ENCODE measurements at regions not wholly inside any gene's neighbourhood (a gene's known extent, or its start where the extent isn't known, plus 50 kb on each side); places are given as distances from the start of the nearest gene placed in this dataset.

- no peak for DNase-seq
- peaks cover 0 to 5% (median 0%) of the 10 kb centered on the region in 4 donors for H3K27me3 ChIP-seq
- H3K9me3 ChIP-seq: no peaks in the 10 kb centered on the region
- no peaks in the 10 kb centered on the region for H3K36me3 ChIP-seq
- no peak for TF ChIP-seq CTCF (IDR thresholded peaks at IDR 0.05)
- TF ChIP-seq POLR2A (IDR thresholded peaks at IDR 0.05): no peak
- intact Hi-C loops (cut with DNase I): no loop called here
- no peak overlapping the region for H3K27ac ChIP-seq
- no peak overlapping the region for H3K4me3 ChIP-seq
- 70 to 71% methylated on average over 13 of the region's 18 CpGs for WGBS, 2 donors
- H3K4me1 ChIP-seq: peaks cover 0 to 6% (median 0%) of the 10 kb centered on the region in 3 donors
Observed at GRCh38 chr20:57897156-57897874, 187.5 kb upstream of the PMEPA1 start.

- Histone ChIP-seq H3K9me3 (no peaks in the 10 kb centered on the region), H3K4me3 (no peak overlapping the region), H3K27ac (no peak overlapping the region), H3K4me1 (peaks cover 0 to 6% (median 0%) of the 10 kb centered on the region in 3 donors), H3K27me3 (peaks cover 0 to 5% (median 0%) of the 10 kb centered on the region in 4 donors), H3K36me3 (no peaks in the 10 kb centered on the region)
- WGBS, 2 donors: 77 to 92% methylated on average over 5 of the region's 6 CpGs
- intact Hi-C loops (cut with DNase I): no loop called here
- no peak for TF ChIP-seq POLR2A (IDR thresholded peaks at IDR 0.05)
- TF ChIP-seq CTCF (IDR thresholded peaks at IDR 0.05): no peak
- no peak for DNase-seq
Observed at GRCh38 chr20:57896563-57896962, 186.7 kb upstream of the PMEPA1 start.

- no peak for DNase-seq
- Histone ChIP-seq H3K9me3 (no peaks in the 10 kb centered on the region), H3K4me1 (peaks cover 0 to 6% (median 0%) of the 10 kb centered on the region in 3 donors), H3K4me3 (no peak overlapping the region), H3K36me3 (no peaks in the 10 kb centered on the region), H3K27ac (no peak overlapping the region), H3K27me3 (peaks cover 0 to 5% (median 0%) of the 10 kb centered on the region in 4 donors)
- 80 to 81% methylated on average over 3 to 5 of the region's 8 CpGs for WGBS, 2 donors
- TF ChIP-seq CTCF (IDR thresholded peaks at IDR 0.05) (no peak), POLR2A (IDR thresholded peaks at IDR 0.05) (no peak)
- intact Hi-C loops (cut with DNase I): no loop called here
Observed at GRCh38 chr20:57896017-57896416, 186.2 kb upstream of the PMEPA1 start.

GRCh38 chr20:57895161-57895855, 185.5 kb upstream of the PMEPA1 start:
- no peak overlapping the region for H3K27ac ChIP-seq
- no peak for DNase-seq
- H3K4me3 ChIP-seq: no peak overlapping the region
- peaks cover 0 to 5% (median 0%) of the 10 kb centered on the region in 4 donors for H3K27me3 ChIP-seq
- TF ChIP-seq CTCF (IDR thresholded peaks at IDR 0.05): no peak
- no peak for TF ChIP-seq POLR2A (IDR thresholded peaks at IDR 0.05)
- 84 to 92% methylated on average over 5 to 6 of the region's 9 CpGs for WGBS, 2 donors
- H3K9me3 ChIP-seq: no peaks in the 10 kb centered on the region
- H3K4me1 ChIP-seq: peaks cover 0 to 6% (median 0%) of the 10 kb centered on the region in 3 donors
- intact Hi-C loops (cut with DNase I): no loop called here
- no peaks in the 10 kb centered on the region for H3K36me3 ChIP-seq

GRCh38 chr20:57894522-57894921, 184.7 kb upstream of the PMEPA1 start:
- Histone ChIP-seq H3K36me3 (no peaks in the 10 kb centered on the region), H3K9me3 (no peaks in the 10 kb centered on the region), H3K4me3 (no peak overlapping the region), H3K27me3 (peaks cover 0 to 1% (median 0%) of the 10 kb centered on the region in 4 donors), H3K27ac (no peak overlapping the region), H3K4me1 (peaks cover 0 to 6% (median 0%) of the 10 kb centered on the region in 3 donors)
- intact Hi-C loops (cut with DNase I): no loop called here
- TF ChIP-seq CTCF (IDR thresholded peaks at IDR 0.05) (no peak), POLR2A (IDR thresholded peaks at IDR 0.05) (no peak)
- DNase-seq: no peak

Measured in esophagus squamous epithelium (tissue), 5 donors.